ENCODE measurements at regions not wholly inside any gene's neighbourhood (a gene's known extent, or its start where the extent isn't known, plus 50 kb on each side); places are given as distances from the start of the nearest gene placed in this dataset.

GRCh38 chr18:40160361-40160760, 1794.7 kb upstream of the PIK3C3 start:
- Histone ChIP-seq H3K27ac (no peak overlapping the region), H3K4me1 (no peaks in the 10 kb centered on the region), H3K4me3 (no peak overlapping the region), H3K36me3 (no peaks in the 10 kb centered on the region), H3K27me3 (replicated peaks in 1 of 7) (no peaks in the 10 kb centered on the region), H3K9me3 (no peaks in the 10 kb centered on the region)
- 75 to 89% (median 81%) methylated on average over 2 of the region's 2 CpGs for WGBS, 5 donors
- no peak for DNase-seq
- intact Hi-C loops (cut with DNase I; ENCODE audit: low total_unique reads) = no loop called here
- no peak for TF ChIP-seq POLR2AphosphoS5 (IDR thresholded peaks at IDR 0.05)
- no peak for TF ChIP-seq POLR2A (IDR thresholded peaks at IDR 0.05)
- TF ChIP-seq, protein P1, sequence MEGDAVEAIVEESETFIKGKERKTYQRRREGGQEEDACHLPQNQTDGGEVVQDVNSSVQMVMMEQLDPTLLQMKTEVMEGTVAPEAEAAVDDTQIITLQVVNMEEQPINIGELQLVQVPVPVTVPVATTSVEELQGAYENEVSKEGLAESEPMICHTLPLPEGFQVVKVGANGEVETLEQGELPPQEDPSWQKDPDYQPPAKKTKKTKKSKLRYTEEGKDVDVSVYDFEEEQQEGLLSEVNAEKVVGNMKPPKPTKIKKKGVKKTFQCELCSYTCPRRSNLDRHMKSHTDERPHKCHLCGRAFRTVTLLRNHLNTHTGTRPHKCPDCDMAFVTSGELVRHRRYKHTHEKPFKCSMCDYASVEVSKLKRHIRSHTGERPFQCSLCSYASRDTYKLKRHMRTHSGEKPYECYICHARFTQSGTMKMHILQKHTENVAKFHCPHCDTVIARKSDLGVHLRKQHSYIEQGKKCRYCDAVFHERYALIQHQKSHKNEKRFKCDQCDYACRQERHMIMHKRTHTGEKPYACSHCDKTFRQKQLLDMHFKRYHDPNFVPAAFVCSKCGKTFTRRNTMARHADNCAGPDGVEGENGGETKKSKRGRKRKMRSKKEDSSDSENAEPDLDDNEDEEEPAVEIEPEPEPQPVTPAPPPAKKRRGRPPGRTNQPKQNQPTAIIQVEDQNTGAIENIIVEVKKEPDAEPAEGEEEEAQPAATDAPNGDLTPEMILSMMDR (IDR thresholded peaks at IDR 0.05 in 8 of 11, conservative IDR thresholded peaks at IDR 0.05 in 3 of 11) = no peak

- H3K27ac ChIP-seq = no peak overlapping the region
- H3K4me1 ChIP-seq = no peaks in the 10 kb centered on the region
- no peak for DNase-seq
Observed at GRCh38 chr18:40159141-40160017, 1795.7 kb upstream of the PIK3C3 start.

DNA sequence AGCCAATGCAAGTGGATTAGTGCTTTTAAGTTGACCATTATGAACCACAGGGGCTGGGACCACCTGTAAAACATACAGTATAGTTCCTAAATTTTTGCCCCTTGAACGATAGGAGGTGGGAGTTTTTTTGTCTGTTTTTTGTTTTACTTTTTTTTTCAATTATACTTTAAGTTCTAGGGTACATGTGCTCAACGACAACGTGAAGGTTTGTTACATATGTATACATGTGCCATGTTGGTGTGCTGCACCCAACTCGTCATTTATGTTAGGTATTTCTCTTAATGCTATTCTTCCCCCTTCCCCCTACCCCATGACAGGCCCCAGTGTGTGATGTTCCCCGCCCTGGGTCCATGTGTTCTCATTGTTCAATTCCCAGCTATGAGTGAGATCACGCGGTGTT, 1797.9 kb upstream of the PIK3C3 start:
- 75 to 90% (median 87%) methylated on average over 7 of the region's 7 CpGs for WGBS, 5 donors
- Histone ChIP-seq H3K27me3 (replicated peaks in 1 of 7) (no peaks in the 10 kb centered on the region), H3K4me1 (no peaks in the 10 kb centered on the region), H3K36me3 (no peaks in the 10 kb centered on the region), H3K4me3 (no peak overlapping the region), H3K27ac (no peak overlapping the region), H3K9me3 (no peaks in the 10 kb centered on the region)
- DNase-seq = no peak
- TF ChIP-seq POLR2A (IDR thresholded peaks at IDR 0.05) (no peak), POLR2AphosphoS5 (IDR thresholded peaks at IDR 0.05) (no peak)
- TF ChIP-seq, protein P1 (IDR thresholded peaks at IDR 0.05 in 8 of 11, conservative IDR thresholded peaks at IDR 0.05 in 3 of 11) = no peak
- intact Hi-C loops (cut with DNase I; ENCODE audit: low total_unique reads) = no loop called here

More at GRCh38 chr18:40159141-40160017, 1795.7 kb upstream of the PIK3C3 start:
- intact Hi-C loops (cut with DNase I; ENCODE audit: low total_unique reads) = no loop called here
- H3K27me3 ChIP-seq (replicated peaks in 1 of 7) = no peaks in the 10 kb centered on the region
- TF ChIP-seq POLR2A (IDR thresholded peaks at IDR 0.05) (no peak), POLR2AphosphoS5 (IDR thresholded peaks at IDR 0.05) (no peak)
- TF ChIP-seq, protein P1 (IDR thresholded peaks at IDR 0.05 in 8 of 11, conservative IDR thresholded peaks at IDR 0.05 in 3 of 11) = no peak
- H3K9me3 ChIP-seq = no peaks in the 10 kb centered on the region
- no peaks in the 10 kb centered on the region for H3K36me3 ChIP-seq
- WGBS, 5 donors = 32 to 36% (median 33%) methylated on average over 5 of the region's 5 CpGs
- no peak overlapping the region for H3K4me3 ChIP-seq

DNA sequence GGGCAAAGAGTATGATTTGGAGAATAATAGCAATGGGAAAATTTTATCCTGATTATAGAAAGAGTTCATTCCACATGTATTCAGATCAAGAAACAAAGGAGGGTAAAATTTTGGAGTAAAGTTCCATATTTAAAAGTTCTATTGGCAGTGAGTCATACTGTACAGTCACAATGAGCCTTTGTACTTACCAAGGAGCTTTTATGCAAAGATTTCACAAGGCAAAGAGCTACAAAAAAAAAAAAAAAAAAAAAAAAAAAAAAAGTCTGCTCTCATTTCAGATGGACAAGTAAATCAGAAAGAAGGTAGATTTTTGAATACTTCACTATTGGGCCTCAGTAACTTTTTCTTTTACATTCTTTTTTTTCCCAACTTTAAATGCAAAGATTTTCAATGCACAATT, 1802.2 kb upstream of the PIK3C3 start:
- TF ChIP-seq POLR2A (IDR thresholded peaks at IDR 0.05) (no peak), POLR2AphosphoS5 (IDR thresholded peaks at IDR 0.05) (no peak)
- TF ChIP-seq, protein P1 (IDR thresholded peaks at IDR 0.05 in 8 of 11, conservative IDR thresholded peaks at IDR 0.05 in 3 of 11) = no peak
- intact Hi-C loops (cut with DNase I; ENCODE audit: low total_unique reads) = no loop called here
- no peak overlapping the region for H3K27ac ChIP-seq
- no peaks in the 10 kb centered on the region for H3K27me3 ChIP-seq (replicated peaks in 1 of 7)
- no peak for DNase-seq
- H3K4me3 ChIP-seq = no peak overlapping the region
- no peaks in the 10 kb centered on the region for H3K9me3 ChIP-seq
- no peaks in the 10 kb centered on the region for H3K4me1 ChIP-seq
- H3K36me3 ChIP-seq = no peaks in the 10 kb centered on the region
